Germinal center (tissue), 1 donor: ENCODE measurements at regions not wholly inside any gene's neighbourhood (a gene's known extent, or its start where the extent isn't known, plus 50 kb on each side); places are given as distances from the start of the nearest gene placed in this dataset.

Source experiments
- DNase-seq: peaks from one replicate; pipeline ENCODE4 v3.0.0; 2012; ENCODE audit warnings: mixed read lengths, low spot score

GRCh38 chr1:221105578-221105977, 226.3 kb downstream of the HLX start:
- no peak for DNase-seq

GRCh38 chr1:221106616-221107015, 227.4 kb downstream of the HLX start:
- no peak for DNase-seq

GRCh38 chr1:221109930-221110329, 230.7 kb downstream of the HLX start:
- no peak for DNase-seq

DNA sequence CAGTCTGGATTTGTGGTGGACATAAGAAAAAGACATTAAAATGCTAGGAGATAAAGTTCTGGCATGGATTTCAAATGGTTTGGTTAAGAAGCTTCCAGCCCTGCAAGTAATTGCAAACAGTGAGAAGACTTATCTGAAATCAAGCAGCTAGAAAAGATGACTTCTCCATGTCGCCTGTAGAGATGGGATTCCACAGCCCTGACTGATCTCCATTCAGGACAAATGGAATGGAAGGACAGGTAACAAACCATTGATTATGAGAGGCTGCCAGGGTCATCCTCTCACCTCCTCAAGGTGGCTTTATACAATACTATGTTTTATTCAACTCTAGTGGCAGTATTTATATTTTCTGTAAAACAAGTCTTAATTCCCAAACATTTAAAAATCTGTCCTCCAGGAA, 237.9 kb downstream of the HLX start:
- no peak for DNase-seq

- DNase-seq = no peak
Observed at GRCh38 chr1:221117548-221117951, 238.3 kb downstream of the HLX start.

DNA sequence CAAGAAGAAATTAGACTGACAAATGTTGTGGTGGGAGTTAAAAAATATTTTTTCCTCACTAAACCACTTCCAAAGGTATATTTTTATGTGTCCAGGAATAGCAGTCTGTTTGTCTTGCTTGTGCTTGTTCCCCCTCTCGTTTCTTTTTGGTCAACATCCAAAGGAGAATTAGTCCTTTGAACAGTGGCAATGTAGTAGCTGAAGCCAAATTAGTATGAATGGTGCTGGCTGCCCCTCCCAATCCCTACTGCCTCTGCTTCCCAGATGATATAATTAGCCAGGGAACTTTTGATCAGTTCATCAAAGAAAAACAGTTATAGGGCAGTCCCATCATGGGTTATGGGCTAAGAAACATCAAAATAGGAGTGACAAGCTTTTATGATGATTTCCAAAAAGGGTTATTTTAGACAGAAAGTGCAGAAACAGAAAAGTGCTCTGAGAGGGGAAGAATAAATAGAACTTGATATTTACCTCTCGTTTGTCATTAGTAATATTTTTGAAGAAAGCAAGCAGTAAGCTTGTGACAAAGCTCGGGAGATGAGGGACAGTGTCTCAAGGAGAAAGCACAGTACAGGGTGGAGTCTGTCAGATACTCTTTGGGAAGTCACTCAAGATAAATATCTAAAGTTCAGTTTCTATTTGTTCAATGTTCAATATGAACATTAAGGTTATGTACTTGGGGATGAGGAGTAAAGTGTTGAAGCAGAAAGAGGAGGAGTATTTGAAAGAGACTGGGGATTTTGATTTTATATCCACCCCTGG, 239.1 kb downstream of the HLX start:
- DNase-seq = no peak

DNA sequence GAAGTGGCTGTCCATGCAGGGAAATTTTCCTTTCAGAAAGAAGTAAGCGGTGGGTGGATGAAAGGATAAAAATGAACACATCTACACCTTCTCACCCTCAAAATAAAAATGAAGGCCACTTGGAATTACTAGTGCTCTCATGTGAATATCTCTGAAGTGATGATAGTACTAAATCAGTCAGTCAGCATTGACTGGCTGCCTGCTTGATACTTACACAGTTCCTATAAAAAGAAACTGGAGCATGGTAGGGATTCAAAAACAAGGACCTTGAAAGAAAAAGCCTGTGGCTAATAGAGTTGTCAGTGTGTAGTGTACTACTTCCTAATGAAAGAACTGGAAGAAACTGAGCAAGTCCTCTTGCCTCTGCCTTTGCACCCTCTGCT, 239.7 kb downstream of the HLX start:
- no peak for DNase-seq

- DNase-seq = no peak
Observed at GRCh38 chr1:221122501-221122900, 243.3 kb downstream of the HLX start.

DNA sequence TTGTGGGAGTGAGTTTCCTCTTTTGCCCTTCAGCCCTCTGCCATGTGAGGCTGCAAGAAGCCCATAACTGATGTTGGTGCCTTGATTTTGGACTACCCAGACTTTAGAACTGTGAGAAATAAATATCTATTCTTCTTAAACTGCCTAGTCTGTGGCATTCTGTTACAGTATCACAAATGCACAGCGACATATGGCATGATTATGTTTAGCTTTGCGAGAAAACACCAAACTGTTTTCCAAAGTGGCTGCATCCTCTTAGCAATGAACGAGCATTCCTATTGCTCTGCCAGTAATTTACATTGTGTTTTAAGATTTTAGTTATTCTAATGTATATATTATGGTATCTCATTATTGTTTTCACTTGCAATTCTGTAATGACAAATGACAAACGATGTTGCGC, 246.7 kb downstream of the HLX start:
- DNase-seq = no peak

DNA sequence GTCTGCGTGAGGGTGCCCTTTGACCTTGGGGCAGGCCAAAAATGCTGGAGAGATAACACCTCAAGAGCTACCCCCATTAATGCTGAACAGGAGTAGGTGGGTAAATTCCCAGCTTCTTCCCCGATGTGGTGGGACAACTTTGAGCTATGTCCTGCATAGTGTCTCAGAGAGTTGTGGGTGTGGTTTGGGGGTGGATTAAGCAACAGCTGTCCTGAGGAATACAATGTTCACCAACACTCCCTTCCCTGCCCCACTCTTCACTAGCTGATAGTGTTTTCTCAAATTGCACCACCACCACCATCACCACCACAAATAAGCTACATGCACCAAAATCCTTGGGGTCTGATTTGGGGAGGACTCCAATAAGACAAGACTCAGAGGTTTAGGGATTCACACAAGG, 258.4 kb downstream of the HLX start:
- no peak for DNase-seq

- no peak for DNase-seq
Observed at GRCh38 chr1:221138516-221138915, 259.3 kb downstream of the HLX start.

DNA sequence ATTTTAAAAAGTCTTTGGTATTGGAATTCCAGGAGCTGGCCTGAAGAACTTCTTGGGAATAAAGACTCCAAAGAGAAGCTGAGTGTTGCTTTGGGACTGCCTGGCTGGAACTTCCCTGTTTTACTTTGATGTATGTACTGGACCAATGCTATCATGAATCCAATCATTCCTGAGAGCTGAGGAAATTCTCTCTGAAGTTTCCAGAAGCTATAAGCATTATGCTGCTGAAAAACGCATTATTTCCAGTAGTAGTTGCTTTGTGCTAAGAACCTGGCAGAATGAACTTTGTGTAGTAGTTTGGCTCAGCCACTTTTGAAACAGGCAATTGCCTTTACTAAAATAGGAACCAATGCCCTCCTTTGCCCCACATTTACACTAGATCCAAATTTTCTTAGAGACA, 260.7 kb downstream of the HLX start:
- no peak for DNase-seq

GRCh38 chr1:221141096-221141495, 261.9 kb downstream of the HLX start:
- no peak for DNase-seq

GRCh38 chr1:221141606-221142285, 262.5 kb downstream of the HLX start:
- DNase-seq = no peak

DNA sequence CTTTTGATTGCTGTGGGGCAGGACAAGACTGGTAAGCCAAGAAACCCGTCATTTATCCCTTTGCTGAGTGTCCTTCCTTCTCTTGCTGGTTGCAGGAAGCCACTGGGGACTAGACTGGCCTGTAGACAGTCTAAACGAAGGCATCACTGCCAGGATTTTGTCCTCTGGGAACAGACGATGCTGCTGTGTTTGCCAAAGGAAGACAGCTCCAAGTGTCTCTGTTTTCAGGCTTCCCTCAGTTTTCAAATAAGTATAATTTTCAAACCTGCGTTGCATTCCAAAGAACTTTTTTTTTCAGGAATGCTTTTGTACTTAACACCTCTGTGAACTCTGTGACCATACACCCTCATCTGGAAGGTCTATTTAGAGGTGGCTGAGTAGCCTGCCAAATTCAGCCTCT, 269.4 kb downstream of the HLX start:
- DNase-seq = no peak

DNA sequence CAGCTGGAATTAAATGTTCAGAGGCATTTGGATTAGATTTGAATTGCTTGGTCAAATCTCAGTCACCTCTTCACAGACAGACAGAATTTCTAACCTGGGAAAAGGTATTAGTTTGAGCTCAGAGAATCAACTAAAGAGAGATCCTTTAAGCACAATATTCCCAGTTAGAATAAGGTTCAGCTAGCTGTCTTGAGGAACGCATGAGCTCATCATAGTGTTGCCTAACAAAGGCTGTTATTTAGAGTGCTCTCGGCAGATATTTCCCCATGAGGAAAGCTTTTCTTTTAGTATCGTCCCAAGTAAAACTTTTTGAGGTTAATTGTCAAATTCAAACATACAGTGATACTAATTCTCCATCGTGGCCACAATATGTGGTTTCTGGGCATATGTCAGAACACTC, 269.9 kb downstream of the HLX start:
- DNase-seq = no peak

DNA sequence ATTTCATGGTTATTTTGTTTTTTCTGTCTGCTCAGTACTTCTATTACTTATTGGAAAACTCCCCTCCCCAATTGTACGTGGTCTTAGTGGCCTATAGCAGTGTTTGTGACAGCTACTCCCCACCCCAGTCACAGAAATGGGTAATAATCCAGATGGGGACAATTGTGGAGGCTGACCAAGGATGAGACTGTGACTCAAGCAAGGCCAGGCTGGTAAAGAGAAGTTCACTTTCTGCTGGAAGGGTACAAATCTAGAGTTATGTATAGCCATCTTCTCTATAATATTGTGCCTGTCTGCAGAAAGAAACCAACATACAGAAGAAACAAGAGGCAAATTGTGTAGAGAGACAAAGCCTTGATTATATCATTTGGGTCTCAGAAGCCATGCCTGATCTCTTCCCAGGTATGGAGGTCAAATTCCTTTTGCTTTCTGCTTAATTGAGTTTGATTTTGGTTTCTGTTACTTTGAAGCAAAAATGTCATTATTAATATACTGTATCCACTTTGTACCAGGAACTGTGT, 270.4 kb downstream of the HLX start:
- DNase-seq = no peak

GRCh38 chr1:221150996-221151395, 271.8 kb downstream of the HLX start:
- no peak for DNase-seq

DNA sequence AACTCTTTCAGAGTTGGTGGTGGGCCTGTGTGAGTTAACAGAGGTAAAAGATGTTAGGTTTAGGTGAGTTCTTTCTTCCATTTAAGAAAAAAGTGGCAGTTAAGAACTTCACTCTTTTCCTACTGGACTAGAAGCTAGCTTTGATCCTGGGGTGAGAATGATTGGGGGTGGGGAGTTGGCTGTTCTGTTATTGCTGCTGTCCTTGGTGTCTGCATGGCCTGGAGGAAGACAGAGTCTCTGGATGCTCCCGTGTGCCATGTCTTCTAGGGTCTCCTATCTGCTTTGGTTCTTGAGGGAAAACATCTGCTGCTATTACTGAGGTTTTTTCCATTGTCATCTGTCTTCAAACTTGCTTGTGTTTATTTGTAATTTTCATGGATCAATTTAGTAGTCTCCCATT, 275.7 kb downstream of the HLX start:
- no peak for DNase-seq

DNA sequence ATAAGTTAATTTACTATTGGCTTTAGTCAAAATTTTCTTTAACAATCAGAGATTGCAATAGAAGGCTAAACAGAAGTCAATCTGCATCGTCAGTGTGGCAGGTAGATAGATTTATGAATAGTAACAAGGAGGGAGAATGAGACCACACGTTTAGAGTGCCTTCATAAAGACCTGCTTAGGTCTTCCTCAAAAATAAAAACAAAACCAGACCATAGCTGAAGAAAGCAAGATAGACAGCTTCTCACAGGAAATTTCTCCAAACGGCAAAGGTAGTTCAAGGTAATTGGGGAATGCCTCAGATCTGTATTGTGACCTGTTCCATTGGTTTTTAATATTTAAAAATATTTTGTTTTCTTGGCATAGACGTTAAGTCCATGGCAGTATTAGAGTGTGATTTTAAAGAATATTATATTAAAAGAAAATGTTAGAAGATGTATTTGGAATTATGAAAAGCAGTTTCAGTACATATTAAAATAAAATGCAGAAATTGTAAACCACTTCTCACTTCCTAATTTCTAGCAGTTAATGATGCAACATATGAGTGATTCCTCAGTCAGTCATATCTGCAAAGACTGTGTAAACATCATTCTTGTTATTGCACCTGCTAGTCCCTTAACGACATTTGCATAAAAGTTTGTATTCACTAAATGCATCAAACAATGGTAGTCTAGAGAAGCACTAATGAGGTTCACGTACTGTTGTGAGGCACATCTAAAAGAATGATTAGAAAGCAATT, 278.0 kb downstream of the HLX start:
- DNase-seq = peak; percentile 75

DNA sequence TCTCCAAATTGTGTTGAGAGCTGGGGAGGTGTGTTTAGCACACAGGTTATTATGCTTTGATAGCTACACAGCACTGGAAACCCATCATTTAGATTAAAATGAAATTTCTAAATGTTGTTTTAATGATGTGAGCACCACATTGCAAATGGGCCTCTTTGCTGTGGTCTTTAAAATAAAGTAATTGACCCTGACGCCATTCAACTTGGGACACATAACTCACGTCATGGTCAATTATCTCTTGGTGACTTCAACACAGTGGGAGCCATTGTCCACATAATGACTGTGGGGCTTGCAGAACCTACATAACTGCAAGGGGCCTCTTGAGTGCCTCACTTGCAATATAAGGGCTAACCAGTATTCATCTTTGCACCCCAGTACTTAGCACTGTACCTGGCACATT, 280.4 kb downstream of the HLX start:
- no peak for DNase-seq

GRCh38 chr1:221161571-221162041, 282.4 kb downstream of the HLX start:
- no peak for DNase-seq

GRCh38 chr1:221162352-221162751, 283.1 kb downstream of the HLX start:
- no peak for DNase-seq
